ENCODE measurements at regions not wholly inside any gene's neighbourhood (a gene's known extent, or its start where the extent isn't known, plus 50 kb on each side); places are given as distances from the start of the nearest gene placed in this dataset.

DNA sequence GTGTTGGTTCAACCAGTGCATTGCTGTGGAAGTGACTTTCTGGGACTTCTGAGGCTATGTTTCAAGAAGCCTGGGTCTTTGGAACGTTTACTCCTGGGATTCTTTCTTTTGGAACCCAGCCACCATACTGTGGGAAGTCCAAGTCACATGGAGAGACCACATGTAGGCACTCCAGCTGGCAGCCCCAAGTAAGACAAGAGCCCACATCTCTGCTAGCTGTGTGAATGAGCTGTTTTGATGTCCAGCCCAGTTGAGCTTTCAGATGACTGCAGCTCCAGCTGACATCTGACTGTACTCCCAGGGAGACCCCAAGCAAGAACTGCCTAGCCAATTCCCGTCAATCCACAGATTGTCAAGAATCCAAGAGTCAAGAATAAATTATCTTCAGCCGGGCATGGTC, 60.1 kb upstream of the SPATA31D4 start:
- TF ChIP-seq POLR2A (IDR thresholded peaks at IDR 0.05), result no peak
- TF ChIP-seq, protein P1, sequence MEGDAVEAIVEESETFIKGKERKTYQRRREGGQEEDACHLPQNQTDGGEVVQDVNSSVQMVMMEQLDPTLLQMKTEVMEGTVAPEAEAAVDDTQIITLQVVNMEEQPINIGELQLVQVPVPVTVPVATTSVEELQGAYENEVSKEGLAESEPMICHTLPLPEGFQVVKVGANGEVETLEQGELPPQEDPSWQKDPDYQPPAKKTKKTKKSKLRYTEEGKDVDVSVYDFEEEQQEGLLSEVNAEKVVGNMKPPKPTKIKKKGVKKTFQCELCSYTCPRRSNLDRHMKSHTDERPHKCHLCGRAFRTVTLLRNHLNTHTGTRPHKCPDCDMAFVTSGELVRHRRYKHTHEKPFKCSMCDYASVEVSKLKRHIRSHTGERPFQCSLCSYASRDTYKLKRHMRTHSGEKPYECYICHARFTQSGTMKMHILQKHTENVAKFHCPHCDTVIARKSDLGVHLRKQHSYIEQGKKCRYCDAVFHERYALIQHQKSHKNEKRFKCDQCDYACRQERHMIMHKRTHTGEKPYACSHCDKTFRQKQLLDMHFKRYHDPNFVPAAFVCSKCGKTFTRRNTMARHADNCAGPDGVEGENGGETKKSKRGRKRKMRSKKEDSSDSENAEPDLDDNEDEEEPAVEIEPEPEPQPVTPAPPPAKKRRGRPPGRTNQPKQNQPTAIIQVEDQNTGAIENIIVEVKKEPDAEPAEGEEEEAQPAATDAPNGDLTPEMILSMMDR (IDR thresholded peaks at IDR 0.05), result no peak

Measured in Peyer's patch (tissue), 4 donors.